Adrenal gland (tissue), 9 donors: ENCODE measurements at regions not wholly inside any gene's neighbourhood (a gene's known extent, or its start where the extent isn't known, plus 50 kb on each side); places are given as distances from the start of the nearest gene placed in this dataset.

Experiments
- DNase-seq, 7 donors: peaks; one replicate each; pipeline ENCODE4 v3.0.0-alpha.2; 2019 to 2020
- H3K27ac ChIP-seq, 5 donors: fragments of 200-600 bp; sonication (generic) in 4 of 5; 1 replicate in 3 of 5; 2 replicates in 2 of 5; pipeline versions ENCODE4 v1.5.1 to v1.8.0; 2016 to 2020; ENCODE audit warnings: mild to moderate bottlenecking in 1 of 5
- H3K27me3 ChIP-seq: fragments of 200-600 bp; 2 replicates; pipeline ENCODE4 v1.8.0; 2021
- H3K36me3 ChIP-seq, 2 donors: fragments of 200-600 bp; replicated peaks in 1 of 2; 1 replicate in 1 of 2; 2 replicates in 1 of 2; pipeline versions ENCODE4 v1.5.1 to v1.8.0; 2018 to 2022
- H3K4me1 ChIP-seq, 2 donors: fragments of 200-600 bp; replicated peaks in 1 of 2; 1 replicate in 1 of 2; 2 replicates in 1 of 2; pipeline versions ENCODE4 v1.5.1 to v1.8.0; 2018 to 2021
- H3K4me3 ChIP-seq, 4 donors: fragments of 200-600 bp; sonication (generic) in 3 of 4; one replicate each; pipeline ENCODE4 v1.5.1; 2016 to 2018
- H3K9me3 ChIP-seq, 3 donors: fragments of 200-600 bp; sonication (generic) in 1 of 3; replicated peaks in 1 of 3; 1 replicate in 2 of 3; 2 replicates in 1 of 3; pipeline versions ENCODE4 v1.5.1 to v1.8.0; 2016 to 2021
- CTCF ChIP-seq, 6 experiments: fragments of 450-650 bp in 4 of 6; fragments of 200-600 bp in 2 of 6; sonication (generic) in 1 of 6; IDR thresholded peaks; 1 replicate in 5 of 6; 2 replicates in 1 of 6; pipeline versions ENCODE4 v1.5.1 to v1.8.0; 2016 to 2021; ENCODE audit warnings: antibody characterized with exemption in 6 of 6, mild to moderate bottlenecking in 2 of 6, moderate library complexity in 1 of 6
- POLR2A ChIP-seq, 2 donors: fragments of 450-650 bp; IDR thresholded peaks; one replicate each; pipeline ENCODE4 v1.6.1; 2017; ENCODE audit warnings: antibody characterized with exemption in 2 of 2, mild to moderate bottlenecking in 2 of 2, moderate library complexity in 1 of 2
- WGBS, 4 donors: extraction: QIAGEN DNeasy Blood & Tissue Kit in 2 of 4; methylation state at CpG; one replicate each; pipeline versions ENCODE4 v1.1.5 to v1.1.7; 2013 to 2017; 5-methylcytosine and 5-hydroxymethylcytosine counted together
- intact Hi-C, 2 donors: fragments of 100-400 bp; cut with DNase I; formaldehyde crosslinking; loops; one replicate each; pipeline versions ENCODE4 v1.14.1 to v1.15.0; 2022 to 2023
- donor health status: healthy with polysubstance abuse.
- donor health status: Bipolar disorder and iron deficiency.
- donor health status: DM: yes; HTN: yes; CAD: no.
- donor health status: DM: no; HTN: no; CAD: no.
- donor health status: DM: no; HTN: no; CAD: no.

DNA sequence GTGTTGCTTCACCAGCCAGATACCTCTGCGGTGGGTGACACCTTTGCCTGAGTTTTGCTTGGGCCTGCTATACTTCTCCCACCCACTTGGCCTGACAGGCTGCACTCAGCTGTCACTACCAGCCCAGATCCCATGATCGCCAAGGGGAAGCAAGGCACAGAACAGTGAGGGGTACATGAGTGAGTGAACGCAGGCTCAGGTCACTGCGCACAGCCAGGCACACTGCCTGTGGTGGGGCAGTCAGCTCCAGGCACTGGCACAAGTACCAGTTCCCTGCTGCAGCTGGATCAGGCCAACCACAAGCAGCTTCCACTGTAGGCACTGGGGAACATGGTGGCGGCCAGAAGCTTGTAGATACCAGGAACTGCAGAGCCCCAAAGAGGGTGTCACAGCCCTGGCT is 441.9 kb upstream of the GRM3 start:
- H3K27ac ChIP-seq: no peak overlapping the region
- 85 to 96% (median 91%) methylated on average over 4 to 5 of the region's 5 CpGs for WGBS, 4 donors
- H3K36me3 ChIP-seq: no peaks in the 10 kb centered on the region
- intact Hi-C loops: no loop called here
- H3K4me1 ChIP-seq: no peaks in the 10 kb centered on the region
- H3K9me3 ChIP-seq: no peaks in the 10 kb centered on the region
- no peaks in the 10 kb centered on the region for H3K27me3 ChIP-seq
- TF ChIP-seq CTCF (IDR thresholded peaks at IDR 0.05) (no peak), POLR2A (IDR thresholded peaks at IDR 0.05) (no peak)
- no peak overlapping the region for H3K4me3 ChIP-seq
- no peak for DNase-seq

GRCh38 chr7:86199881-86200614 is 443.7 kb upstream of the GRM3 start:
- Histone ChIP-seq H3K27me3 (no peaks in the 10 kb centered on the region), H3K27ac (no peak overlapping the region), H3K9me3 (no peaks in the 10 kb centered on the region), H3K4me1 (no peaks in the 10 kb centered on the region), H3K36me3 (no peaks in the 10 kb centered on the region), H3K4me3 (no peak overlapping the region)
- intact Hi-C loops: no loop called here
- no peak for TF ChIP-seq POLR2A (IDR thresholded peaks at IDR 0.05)
- no peak for TF ChIP-seq CTCF (IDR thresholded peaks at IDR 0.05)
- DNase-seq: no peak
- 47 to 51% (median 48%) methylated on average over 3 of the region's 3 CpGs for WGBS, 4 donors

- no peaks in the 10 kb centered on the region for H3K4me1 ChIP-seq
- H3K36me3 ChIP-seq: no peaks in the 10 kb centered on the region
- no peak overlapping the region for H3K27ac ChIP-seq
- no peaks in the 10 kb centered on the region for H3K27me3 ChIP-seq
- no peaks in the 10 kb centered on the region for H3K9me3 ChIP-seq
- TF ChIP-seq CTCF (IDR thresholded peaks at IDR 0.05): peak in 1 of 6 experiments; percentile 5
- no peak for TF ChIP-seq POLR2A (IDR thresholded peaks at IDR 0.05)
- DNase-seq: no peak
- no peak overlapping the region for H3K4me3 ChIP-seq
- intact Hi-C loops: no loop called here
These were observed 453.4 kb upstream of the GRM3 start for GRCh38 chr7:86190351-86190750.

DNA sequence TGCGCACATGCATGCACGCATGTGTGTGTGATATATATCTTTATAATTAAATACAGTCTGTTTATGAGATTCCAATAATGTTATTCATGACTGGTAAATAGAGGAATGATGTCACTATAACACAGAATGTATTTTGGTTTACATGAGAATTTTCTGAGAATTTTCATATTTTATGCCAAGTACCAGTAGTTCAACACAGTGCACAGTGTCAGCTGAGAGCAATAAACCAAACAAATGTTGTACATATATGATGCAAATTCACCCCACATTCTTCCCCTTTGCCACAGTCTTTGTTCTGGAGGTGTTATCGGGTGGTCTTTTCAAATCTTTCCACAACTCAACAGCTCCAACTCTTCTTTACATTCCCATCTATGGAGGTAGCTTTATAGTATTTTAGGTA is 462.2 kb upstream of the GRM3 start:
- DNase-seq: no peak

More for the DNA sequence above, 462.2 kb upstream of the GRM3 start:
- H3K36me3 ChIP-seq: no peaks in the 10 kb centered on the region
- H3K4me1 ChIP-seq: no peaks in the 10 kb centered on the region
- no peak overlapping the region for H3K27ac ChIP-seq
- intact Hi-C loops: no loop called here
- no peak for TF ChIP-seq CTCF (IDR thresholded peaks at IDR 0.05)
- no peak for TF ChIP-seq POLR2A (IDR thresholded peaks at IDR 0.05)
- no peaks in the 10 kb centered on the region for H3K27me3 ChIP-seq
- H3K4me3 ChIP-seq: no peak overlapping the region
- H3K9me3 ChIP-seq: no peaks in the 10 kb centered on the region
- WGBS, 4 donors: 60 to 89% (median 76%) methylated on average over 3 of the region's 3 CpGs
